ENCODE measurements at regions not wholly inside any gene's neighbourhood (a gene's known extent, or its start where the extent isn't known, plus 50 kb on each side); places are given as distances from the start of the nearest gene placed in this dataset.

DNA sequence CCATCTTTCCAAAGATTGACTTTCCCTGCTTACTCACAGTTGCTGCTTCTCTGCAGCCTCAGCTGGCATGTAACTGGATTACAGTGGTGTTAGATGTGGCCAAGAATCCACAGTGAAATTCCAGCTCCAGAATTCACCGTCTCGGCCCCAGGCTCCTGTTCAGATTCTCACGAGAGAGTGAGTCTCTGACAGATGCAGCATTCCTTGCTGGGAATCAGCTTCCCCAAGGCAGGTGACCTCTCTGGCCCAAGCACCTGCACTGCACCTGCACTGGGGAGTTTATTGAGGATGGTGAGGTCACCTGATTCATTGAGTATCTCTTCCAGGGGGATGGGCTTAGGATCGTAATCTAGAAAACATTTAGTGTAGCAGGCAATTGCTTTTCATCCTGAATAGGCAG, 600.5 kb upstream of the RBFOX1 start:
- FAIRE-seq = no peak
- no TSS peak for BruUV-seq (replicated peaks)

DNA sequence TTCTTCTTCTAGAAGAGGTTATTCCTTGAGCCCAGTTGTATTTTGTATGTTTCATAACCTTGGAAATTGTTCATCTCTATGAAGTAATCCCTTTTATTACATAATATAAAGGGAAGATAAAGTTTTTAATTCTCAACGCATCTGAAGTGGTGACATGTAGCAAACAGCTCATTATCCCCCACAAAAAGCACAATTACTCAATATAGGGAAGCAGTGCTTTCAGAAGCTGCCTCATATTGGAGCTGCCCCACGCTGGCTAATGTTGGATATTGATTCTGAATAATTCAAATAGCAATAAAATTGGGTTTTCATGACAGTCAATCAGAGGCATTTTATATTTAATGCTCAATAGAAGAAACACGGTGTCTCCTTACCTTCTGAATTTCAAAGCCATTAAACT, 604.3 kb upstream of the RBFOX1 start:
- CTCF ChIA-PET (ENCODE audit: low intra/inter-chr PET ratio, low total read pairs) = no interaction called here
- no TSS peak for BruUV-seq (replicated peaks)
- TF ChIP-seq ZBTB40 (IDR thresholded peaks at IDR 0.05) (no peak), ZBTB40 (CRISPR knock-in tag; IDR thresholded peaks at IDR 0.05) (no peak), SYNCRIP (IDR thresholded peaks at IDR 0.05; ENCODE audit: insufficient read depth, low read depth, low read length) (no peak), ZSCAN12 (CRISPR knock-in tag; IDR thresholded peaks at IDR 0.05) (no peak), KAT8 (CRISPR knock-in tag; IDR thresholded peaks at IDR 0.05) (no peak), ZNF335 (CRISPR knock-in tag; IDR thresholded peaks at IDR 0.05) (no peak), HOXA9 (CRISPR knock-in tag; IDR thresholded peaks at IDR 0.05; ENCODE audit: borderline replicate concordance) (no peak)

More for the DNA sequence above, 600.5 kb upstream of the RBFOX1 start:
- H3K4me3 ChIP-seq (replicated peaks in 1 of 3; ENCODE audit: insufficient read depth in 1 of 3, low read depth in 2 of 3, low read length in 3 of 3) = no peak overlapping the region
- H3K9ac ChIP-seq (ENCODE audit: insufficient read depth, low read depth, low read length) = no peak overlapping the region
- no peak for DNase-seq (ENCODE audit: low spot score)
- no peak for ATAC-seq
- TF ChIP-seq AGO1 (IDR thresholded peaks at IDR 0.05; ENCODE audit: low read depth, low read length, poor library complexity, severe bottlenecking) = no peak
- no peak for TF ChIP-seq ZNF326 (CRISPR knock-in tag; IDR thresholded peaks at IDR 0.05; ENCODE audit: borderline replicate concordance)
- no peak for TF ChIP-seq NR2F6 (IDR thresholded peaks at IDR 0.05)
- no peak for TF ChIP-seq NR2F6 (CRISPR knock-in tag; IDR thresholded peaks at IDR 0.05)
- H3K79me2 ChIP-seq (ENCODE audit: insufficient read depth, low read length) = no peaks in the 10 kb centered on the region
- peaks cover 24% of the 10 kb centered on the region; the same call in 1 of the 2 replicates for H3K9me3 ChIP-seq (ENCODE audit: low read length)
- H2AFZ ChIP-seq (ENCODE audit: low read length) = no peak overlapping the region
- no peaks in the 10 kb centered on the region for H3K4me1 ChIP-seq (ENCODE audit: insufficient read depth, low read length)
- H4K20me1 ChIP-seq (ENCODE audit: insufficient read depth, low read length) = no peaks in the 10 kb centered on the region
- H3K4me2 ChIP-seq (ENCODE audit: low read depth, low read length) = no peak overlapping the region
- in situ Hi-C loops (cut with HindIII; ENCODE audit: extremely low pct_ligation_motif_present, low pct_unique_long_range_greater_than_20kb) (no loop called here), intact Hi-C loops (cut with micrococcal nuclease; ENCODE audit: unreplicated experiment) (no loop called here)
- H3K27me3 ChIP-seq (ENCODE audit: control insufficient read depth in 1 of 2, insufficient read depth in 2 of 2, low read length in 2 of 2) = no peaks in the 10 kb centered on the region
- no peaks in the 10 kb centered on the region for H3K36me3 ChIP-seq (replicated peaks in 1 of 2; ENCODE audit: control insufficient read depth in 1 of 2, insufficient read depth in 2 of 2, low read length in 2 of 2)
- ChIA-PET CTCF (ENCODE audit: low intra/inter-chr PET ratio, low total read pairs) (no interaction called here), POLR2A (no interaction called here)
- WGBS (ENCODE audit: low lambda C conversion rate) = 3% methylated on average over 4 of the region's 4 CpGs
- H3K27ac ChIP-seq (ENCODE audit: extremely low read length, insufficient read depth, low read length) = no peak overlapping the region

More for the DNA sequence above, 604.3 kb upstream of the RBFOX1 start:
- no peak for FAIRE-seq
- no peaks in the 10 kb centered on the region for H3K36me3 ChIP-seq (replicated peaks in 1 of 2; ENCODE audit: control insufficient read depth in 1 of 2, insufficient read depth in 2 of 2, low read length in 2 of 2)
- H3K4me1 ChIP-seq (ENCODE audit: insufficient read depth, low read length) = no peaks in the 10 kb centered on the region
- no peak overlapping the region for H3K4me2 ChIP-seq (ENCODE audit: low read depth, low read length)
- in situ Hi-C loops (cut with HindIII; ENCODE audit: extremely low pct_ligation_motif_present, low pct_unique_long_range_greater_than_20kb) (no loop called here), intact Hi-C loops (cut with micrococcal nuclease; ENCODE audit: unreplicated experiment) (no loop called here)
- no peak overlapping the region for H3K4me3 ChIP-seq (replicated peaks in 1 of 3; ENCODE audit: insufficient read depth in 1 of 3, low read depth in 2 of 3, low read length in 3 of 3)
- 0 out of 2 replicates have a peak, but pooled peaks cover 3% of the 10 kb centered on the region for H3K9me3 ChIP-seq (ENCODE audit: low read length)
- POLR2A ChIA-PET = no interaction called here
- 17% methylated on average over 3 of the region's 3 CpGs for WGBS (ENCODE audit: low lambda C conversion rate)
- DNase-seq (ENCODE audit: low spot score) = no peak
- H3K79me2 ChIP-seq (ENCODE audit: insufficient read depth, low read length) = no peaks in the 10 kb centered on the region
- H3K9ac ChIP-seq (ENCODE audit: insufficient read depth, low read depth, low read length) = no peak overlapping the region
- H2AFZ ChIP-seq (ENCODE audit: low read length) = no peak overlapping the region
- ATAC-seq = no peak
- no peaks in the 10 kb centered on the region; a peak in 1 of 5 replicates for H3K27me3 ChIP-seq (ENCODE audit: control insufficient read depth in 1 of 2, insufficient read depth in 2 of 2, low read length in 2 of 2)
- no peaks in the 10 kb centered on the region for H4K20me1 ChIP-seq (ENCODE audit: insufficient read depth, low read length)
- H3K27ac ChIP-seq (ENCODE audit: extremely low read length, insufficient read depth, low read length) = no peak overlapping the region

All from HepG2 (cell line).